HG03175 (cell line): ENCODE measurements at regions not wholly inside any gene's neighbourhood (a gene's known extent, or its start where the extent isn't known, plus 50 kb on each side); places are given as distances from the start of the nearest gene placed in this dataset.
"Not testable (repeated sequence)": the region's sequence is repeated elsewhere in the genome, so short reads cannot be mapped to it uniquely, and the experiment has no call there.

Experiments
- ATAC-seq: cut with Tn5 transposase; IDR thresholded peaks from one replicate; pipeline ENCODE4 v1.9.1; 2021; ENCODE audit warnings: mild to moderate bottlenecking, moderate library complexity; ENCODE audit not compliant: unreplicated experiment

DNA sequence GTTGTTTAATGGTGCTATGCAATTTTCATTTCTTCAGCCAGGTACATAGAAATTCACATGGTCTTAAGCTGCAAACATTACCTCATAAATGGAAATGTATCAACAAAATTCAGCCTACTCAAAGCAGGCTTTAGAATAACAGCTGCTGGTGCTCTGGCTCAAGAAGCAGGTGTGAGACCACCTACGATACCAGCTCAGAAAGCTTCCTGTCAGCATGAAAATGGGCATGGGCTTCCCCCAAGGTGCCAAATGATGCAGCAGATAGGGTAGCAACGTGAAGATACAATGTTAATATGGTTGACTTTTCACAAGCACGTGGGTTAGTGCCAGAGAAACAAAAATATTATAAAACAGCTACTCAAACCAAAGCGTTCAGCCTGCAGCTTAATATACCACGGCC is 343.4 kb upstream of the PRICKLE1 start:
- ATAC-seq, result no peak

DNA sequence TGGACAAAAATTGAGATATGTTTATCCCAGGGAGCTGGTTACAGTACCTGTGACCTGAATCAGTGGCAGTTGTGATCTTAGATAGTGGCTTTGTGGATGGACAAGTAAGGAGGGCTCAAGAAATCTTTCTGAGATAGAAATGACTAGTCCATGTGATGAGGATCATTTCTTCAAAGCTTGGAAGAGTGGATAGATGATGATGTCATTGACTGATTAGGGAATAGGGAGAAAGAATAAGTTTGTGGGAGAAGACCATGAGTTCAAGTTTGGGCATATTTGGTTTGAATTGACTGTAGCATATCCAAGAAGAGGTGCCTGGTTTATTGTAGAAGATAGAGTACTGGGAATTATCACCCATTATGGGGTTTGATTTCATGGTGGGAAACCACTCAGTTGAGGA is 336.7 kb upstream of the PRICKLE1 start:
- ATAC-seq, result no peak

DNA sequence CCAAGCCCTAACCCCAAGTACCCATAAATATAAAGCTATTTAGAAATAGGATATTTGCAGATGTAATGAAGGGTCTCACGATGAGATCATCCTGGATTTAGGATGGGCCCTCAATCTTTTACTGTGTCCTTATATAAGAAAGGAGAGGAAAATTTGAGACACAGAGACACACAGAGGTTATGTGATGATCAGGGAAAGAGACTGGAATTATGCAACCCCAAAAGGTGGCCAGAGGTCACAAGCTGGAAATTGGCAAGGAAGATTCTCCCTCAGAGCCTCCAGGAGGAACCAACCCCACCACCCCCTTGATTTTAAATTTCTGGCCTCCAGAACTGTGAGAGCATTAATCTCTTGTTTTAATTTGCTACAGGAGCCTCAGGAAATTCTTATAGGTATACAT is 334.9 kb upstream of the PRICKLE1 start:
- no peak for ATAC-seq

DNA sequence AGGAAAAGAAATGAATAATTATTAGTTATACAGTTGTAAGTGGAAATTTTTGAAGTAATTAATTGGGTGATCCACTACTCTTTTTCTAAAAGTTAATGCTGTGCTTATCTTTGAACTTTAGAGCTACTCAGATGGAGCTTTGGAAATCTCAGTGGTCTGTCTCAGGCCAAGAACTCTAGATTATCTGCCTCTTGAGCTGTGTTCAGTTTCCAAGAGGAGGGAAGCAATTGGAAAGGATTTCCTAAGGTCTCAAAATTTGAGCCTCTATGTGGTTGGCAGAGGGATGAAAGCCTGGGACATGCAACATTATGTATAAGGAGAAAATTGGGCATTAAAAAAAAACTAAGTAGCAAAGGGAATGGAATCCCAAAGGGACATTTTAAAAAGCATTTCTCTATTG is 334.0 kb upstream of the PRICKLE1 start:
- ATAC-seq, result no peak

DNA sequence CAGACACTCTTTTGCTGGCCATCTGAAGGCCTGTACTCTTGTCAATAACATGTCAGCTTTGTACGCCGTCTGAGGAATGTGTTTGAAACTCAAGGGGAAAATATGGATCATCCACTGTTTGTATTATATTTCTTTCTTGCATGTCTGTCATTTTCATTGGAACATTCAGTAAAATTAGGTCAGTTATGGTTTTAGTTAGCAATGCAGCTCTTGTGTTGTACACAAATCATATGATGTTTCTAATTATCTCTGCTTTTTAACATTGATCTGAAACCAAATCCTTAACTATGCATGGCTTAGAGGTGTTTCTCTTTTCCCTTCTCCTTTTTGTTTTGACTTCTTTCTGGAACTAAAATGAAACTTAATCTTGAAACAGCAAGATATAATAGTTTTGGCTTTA is 333.6 kb upstream of the PRICKLE1 start:
- ATAC-seq, result no peak

DNA sequence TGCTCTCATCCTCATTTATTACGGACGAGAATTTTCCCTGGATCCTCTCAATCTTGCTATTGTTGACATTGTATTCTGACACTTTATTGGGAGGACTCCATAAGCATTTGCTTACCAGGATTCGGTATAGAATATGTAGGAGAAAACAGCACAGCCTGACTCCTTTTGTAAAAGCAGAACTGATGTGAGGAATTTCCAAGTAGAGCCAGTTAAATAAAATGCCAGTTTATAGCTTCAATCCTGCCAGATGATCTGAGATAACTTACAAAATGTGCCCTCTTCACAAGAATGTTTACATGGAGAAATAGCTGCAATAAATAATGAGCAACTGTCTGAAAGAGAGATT is 332.9 kb upstream of the PRICKLE1 start:
- ATAC-seq, result no peak

DNA sequence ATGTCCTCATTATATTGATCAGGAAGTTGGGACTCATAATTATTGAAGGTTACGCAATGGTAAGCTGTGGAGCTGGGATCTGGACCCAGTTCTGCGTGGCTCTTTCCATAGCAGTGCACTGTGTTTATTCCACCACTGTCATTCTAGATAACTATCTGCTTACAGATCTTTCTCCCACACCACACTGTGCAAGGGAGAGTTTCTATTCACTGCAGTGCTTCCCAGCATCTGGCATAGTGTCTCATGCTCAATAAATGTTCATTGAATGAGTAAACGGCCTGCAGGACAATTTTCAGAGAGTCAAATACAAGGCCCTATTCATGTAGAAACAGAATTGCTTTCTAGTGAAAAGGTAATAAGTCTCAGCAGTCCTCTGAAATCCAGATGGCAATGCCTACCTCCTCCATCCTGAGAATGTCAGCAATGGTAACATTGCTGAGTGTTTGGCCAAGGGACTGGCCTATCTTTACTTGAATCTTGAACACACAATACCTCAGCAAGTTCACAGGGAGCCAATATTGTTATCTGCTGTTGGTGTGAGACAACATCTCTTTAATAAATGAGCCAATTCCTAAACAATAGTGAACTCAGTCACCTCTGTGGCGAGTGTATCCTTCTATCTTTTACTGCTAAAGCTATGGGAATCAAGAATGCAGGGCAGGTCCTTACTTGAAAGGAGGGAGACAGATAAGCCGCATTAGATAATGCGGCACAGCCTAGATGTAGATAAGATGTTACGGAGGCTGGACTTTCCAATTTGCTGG is 332.4 kb upstream of the PRICKLE1 start:
- no peak for ATAC-seq

DNA sequence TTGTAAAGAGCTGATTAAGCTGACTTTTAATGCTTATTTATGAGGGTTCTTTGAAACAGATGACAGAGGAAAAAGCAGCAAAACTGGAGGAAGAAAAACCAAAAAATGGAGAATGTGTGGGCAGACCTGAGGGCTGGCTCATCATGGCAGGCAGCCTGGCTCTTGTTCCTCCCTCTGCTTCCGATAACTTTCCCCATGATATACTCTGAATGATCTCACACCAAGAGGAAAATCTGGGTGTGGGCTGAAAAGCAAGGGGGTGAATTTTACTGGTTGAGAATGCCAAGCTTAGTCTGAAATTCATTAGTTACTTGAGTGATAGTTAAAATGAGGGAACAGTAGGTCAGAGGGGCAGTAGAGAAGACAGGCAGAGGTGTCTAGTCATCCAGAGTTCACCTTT is 330.1 kb upstream of the PRICKLE1 start:
- no peak for ATAC-seq

DNA sequence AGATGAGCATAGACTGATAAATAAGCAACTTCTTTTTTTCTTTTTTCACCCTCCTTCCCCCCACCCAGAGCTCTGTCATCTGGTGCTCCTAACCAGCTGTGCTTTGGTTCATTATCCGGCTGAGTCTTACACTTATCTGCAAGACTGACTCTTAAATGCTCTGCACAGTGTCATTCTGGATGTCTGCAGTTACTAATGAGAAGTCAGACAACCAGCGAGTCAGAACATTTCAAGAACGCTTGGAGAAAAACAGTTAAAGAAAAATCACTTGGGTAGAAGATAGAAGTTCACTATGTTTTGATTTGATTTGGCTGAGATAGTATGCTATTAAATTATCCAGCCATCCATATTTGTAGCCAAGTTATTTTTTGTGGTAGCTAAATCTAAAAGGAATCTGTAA is 328.9 kb upstream of the PRICKLE1 start:
- ATAC-seq, result no peak

DNA sequence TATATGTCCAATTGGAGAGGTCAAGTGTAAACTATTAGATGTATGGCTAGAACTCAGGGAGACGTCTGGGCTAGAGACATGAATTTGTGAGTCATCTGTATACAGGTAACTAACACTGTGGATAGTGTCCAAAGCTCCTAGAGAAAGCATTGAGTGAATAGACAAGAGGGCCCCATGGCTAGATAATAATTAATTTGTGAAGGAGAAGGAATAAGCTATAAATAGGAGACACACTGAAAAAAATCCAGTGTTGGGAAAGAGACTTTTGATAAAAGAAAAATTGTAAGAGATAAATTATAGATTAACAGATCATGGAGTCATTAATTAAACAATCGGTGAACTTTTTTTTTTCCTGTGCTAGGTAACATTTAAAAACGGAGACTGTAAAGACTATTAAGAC is 326.6 kb upstream of the PRICKLE1 start:
- no peak for ATAC-seq

DNA sequence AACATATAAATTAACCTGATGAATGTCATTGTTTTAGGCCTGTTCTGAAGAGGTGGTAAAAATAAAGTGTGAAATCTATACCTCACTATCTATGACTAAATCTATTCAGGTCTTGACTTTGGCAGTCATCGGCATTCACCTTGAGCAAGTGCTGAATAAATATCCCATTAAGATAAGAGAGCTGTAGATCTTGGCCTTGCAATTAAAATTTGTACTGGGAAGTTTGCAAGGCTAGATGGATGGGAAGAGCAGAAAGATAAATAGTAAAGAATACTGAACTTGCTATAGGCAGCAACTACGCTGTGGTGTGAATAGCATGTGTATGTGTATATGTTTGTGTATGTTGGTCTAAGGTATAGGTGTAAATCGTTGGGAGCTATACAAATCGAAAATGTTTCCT is 325.9 kb upstream of the PRICKLE1 start:
- no peak for ATAC-seq

DNA sequence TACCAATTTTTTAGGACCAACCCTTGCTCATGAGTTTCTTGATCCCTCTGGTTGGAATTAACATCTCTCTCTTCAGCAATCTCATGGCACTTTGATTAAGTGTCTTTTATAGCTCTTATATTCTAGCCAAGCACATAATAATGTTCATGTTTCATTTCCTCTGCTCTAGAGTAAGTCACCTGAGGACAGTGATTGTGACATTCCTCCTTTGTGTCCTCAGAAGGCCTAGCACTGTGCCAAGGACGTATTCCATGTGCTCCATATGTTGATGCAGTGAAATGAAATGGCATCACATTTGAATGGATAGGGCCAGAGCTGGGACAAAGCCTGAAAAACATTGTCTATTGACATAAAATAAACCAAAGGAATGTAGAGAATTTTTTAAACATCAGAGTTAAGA is 322.8 kb upstream of the PRICKLE1 start:
- ATAC-seq, result no peak

DNA sequence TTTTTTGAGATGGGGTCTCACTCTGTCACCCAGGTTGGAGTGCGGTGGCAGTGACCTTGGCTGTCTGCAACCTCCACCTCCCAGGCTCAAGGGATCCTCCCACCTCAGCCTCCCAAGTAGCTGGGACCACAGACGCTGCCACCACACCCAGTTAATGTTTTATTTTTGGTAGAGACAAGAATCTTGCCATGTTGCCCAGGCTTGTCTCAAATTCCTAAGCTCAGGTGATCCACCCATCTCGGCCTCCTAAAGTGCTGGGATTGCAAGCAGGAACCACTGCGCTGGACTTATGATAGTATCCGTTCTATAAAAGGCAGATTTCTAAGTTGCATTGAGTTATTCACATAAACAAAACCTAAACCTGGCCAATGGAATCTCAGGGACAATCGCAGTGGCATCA is 321.1 kb upstream of the PRICKLE1 start:
- no peak for ATAC-seq

DNA sequence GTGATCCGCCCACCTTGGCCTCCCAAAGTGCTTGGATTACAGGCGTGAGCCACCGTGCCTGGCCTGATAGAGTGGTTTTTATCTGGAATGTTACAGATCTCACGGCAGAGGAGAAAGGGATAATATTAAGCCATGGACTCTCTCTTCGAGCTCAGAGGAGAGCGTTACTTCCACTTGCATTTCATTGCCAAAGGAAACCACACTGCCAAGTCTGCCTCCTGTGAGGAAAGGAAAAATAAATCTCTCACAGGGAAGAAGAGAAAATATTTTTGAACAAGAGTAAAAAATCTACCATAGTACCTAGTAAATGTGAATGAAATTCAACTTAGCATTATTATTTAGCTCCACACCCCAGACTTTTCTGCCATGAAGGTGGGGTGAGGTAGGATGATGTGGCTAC is 319.2 kb upstream of the PRICKLE1 start:
- no peak for ATAC-seq

DNA sequence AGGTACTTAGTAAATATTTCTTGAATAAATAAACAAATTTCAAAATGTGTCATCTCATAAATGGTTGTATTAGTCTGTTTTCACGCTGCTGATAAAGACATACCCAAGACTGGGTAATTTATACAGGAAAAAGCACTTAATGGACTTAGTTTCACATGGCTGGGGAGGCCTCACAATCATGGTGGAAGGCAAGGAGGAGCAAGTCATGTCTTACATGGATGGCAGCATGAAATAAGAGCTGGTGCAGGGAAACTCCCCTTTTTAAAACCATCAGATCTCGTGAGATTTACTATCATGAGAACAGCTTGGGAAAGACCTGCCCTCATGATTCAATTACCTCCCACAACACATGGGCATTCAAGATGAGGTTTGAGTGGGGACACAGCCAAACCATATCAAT is 317.3 kb upstream of the PRICKLE1 start:
- ATAC-seq, result not testable (repeated sequence)

DNA sequence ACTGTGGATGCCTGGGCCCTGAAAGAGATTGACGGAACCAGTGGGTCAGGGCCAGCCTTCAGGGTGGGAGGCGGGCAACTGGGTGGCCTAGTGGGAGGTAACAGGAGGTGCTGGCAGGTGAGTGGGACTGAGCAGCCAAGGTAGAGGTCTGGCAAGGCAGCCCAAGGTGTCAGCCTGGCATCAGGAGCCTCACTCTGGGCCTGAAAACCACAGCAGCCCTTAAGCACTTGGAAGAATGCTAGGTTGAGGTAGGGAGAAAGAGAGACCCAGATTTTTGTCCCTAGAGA is 315.8 kb upstream of the PRICKLE1 start:
- ATAC-seq, result no peak

DNA sequence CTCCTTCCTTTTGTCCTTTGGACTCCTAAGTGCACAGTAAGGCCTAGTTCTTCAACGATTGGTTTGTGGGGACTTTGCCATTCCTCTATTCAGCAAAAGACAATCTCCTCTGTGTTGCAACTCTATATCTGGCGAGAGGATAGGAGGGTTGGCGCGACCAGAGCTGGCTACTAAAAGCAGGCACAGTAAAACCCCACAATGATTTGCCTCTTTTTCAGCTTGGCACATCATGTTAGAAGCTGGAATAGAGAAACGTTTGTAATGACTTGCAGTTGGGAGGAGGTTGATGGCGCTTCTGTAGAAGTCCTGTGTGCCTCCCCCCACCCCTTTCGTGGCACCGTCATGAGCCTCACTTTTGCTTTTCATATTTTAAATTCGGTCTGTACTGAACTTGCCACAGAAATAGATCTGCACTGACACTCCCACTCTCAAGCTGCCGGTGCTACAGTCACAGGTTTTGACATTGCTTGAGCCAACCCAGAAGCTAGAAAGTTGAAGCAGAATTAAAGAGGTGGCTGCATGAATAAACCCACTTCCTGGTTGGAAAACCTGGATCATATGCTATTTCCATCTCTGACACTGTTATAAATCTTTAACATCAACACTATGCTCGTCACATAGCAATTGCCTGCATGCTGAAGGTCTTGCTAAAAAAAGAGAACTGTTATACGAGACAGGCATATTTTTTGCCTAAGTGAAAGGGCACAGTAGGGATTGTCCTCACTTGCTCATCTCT is 315.3 kb upstream of the PRICKLE1 start:
- ATAC-seq, result no peak

DNA sequence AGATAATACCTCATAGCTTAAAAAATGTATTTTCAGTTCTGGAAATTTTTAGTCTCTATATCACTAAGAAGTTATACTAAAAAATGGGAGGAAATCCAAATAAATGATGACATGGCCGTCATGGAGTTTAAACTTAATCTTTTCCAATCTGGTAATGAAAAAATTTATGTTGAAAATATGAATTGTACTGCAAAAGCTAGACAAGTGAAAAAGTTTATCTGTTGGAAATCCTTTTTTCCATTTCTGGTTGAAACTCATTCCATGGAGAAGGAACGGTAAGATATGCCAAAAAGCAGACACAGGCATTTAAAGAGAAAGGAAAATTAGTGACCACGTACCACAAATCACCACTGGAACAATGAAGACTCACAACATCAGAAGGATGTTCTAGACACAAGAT is 314.2 kb upstream of the PRICKLE1 start:
- ATAC-seq, result no peak

DNA sequence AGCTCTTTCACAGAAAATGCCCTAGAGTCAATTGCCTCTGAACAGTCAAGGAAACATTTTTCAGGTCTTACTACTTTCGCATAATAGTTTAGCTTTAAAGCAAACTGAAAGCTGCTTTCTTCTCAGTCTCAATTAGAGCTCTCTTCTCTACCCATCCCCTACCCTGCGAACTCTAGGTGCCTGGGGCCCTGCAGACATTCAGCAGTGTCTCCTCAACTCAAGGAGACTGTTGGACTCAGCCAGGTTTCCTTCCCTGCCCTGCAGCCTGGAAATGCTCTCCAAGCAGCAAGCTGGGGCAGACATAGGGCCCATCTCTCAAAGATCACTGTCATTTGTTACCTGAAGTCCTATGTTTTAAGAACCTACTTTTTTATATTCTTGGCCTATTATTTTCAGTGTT is 312.5 kb upstream of the PRICKLE1 start:
- ATAC-seq, result no peak

DNA sequence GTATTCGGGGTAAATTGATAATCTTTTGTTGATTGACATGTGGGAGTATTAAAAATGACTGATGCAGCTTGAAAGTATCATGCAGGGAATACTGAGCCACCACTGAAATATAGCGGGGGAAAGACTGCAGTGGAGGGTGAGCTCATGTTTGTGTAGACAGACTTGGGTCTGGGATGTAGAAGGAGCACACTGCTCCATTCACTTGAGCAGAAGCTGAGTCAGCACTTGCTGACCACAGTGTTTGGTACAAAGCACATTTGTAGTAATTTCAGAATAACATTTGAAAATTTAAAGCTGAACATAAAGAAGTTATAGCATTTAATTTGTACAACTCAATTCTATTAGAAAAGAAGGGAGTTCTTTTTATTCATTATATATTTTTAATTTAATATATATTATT is 304.3 kb upstream of the PRICKLE1 start:
- ATAC-seq, result no peak

DNA sequence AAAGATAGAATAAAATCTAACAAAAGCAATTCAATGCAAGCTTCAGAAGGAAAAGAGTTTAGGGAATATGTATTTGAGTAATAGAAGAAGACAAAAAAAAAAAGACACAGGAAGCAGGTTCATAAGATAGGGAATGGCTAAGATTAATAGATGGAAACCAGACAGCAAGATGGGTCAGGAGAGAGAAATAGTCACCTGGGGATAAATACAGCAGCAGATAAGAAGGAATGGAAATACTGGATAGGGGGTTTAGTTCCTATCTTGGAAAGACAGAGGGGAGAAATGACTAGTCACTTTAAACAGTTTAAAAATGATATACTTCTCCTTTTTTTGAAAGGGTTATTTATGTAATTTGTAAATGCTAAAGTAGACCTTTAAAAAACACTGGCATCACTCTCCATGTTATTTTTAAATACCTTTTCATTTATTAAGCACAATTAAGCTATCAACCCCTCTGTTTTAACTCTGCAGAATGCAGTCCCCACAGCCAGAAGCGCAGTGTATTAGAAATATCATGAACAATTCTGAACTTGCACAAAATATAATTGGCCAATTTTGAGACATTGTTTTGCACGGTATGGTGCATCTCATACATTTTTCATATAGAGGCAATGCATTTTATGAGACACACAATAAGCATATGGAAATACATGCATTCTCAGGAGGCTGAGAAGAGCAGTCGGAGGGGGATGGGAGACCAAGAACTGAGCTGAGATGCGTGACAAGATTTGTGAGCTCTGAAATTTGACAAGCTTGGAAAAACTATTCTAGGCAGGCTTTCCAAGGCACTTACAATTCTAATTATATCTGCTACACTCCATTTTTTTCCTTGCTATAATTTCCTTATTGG is 303.4 kb upstream of the PRICKLE1 start:
- ATAC-seq, result no peak

DNA sequence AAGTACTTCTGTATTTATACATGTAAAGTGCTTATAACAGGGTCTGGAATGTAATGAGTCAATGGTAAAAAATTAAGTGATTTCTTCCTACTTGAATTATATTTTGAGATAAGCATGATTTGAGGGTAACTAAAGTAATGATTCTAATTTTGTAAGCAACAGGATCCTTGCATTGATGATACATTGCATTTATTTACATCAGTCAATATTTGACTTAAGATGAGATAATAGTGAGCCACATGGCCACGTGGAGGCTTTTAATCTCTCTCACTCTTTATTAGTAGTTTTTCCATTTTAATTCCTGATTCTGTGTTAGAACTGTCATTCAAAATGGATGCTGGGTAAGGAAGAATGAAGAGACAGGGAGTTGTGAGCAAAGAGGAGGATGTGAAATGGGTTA is 298.1 kb upstream of the PRICKLE1 start:
- no peak for ATAC-seq
